Keratinocyte (primary cell): ENCODE measurements at regions not wholly inside any gene's neighbourhood (a gene's known extent, or its start where the extent isn't known, plus 50 kb on each side); places are given as distances from the start of the nearest gene placed in this dataset.
"Not testable (repeated sequence)": the region's sequence is repeated elsewhere in the genome, so short reads cannot be mapped to it uniquely, and the experiment has no call there.

Experiments used
- DNase-seq: peaks from one replicate; pipeline ENCODE4 v3.0.0-alpha.2; 2011; ENCODE audit warnings: low read depth, missing footprints, low spot score
- FAIRE-seq: peaks from 2 replicates; lab custom pipeline; 2011; peaks lifted over from hg19 to GRCh38; lab: Jason Lieb, UNC
- H2AFZ ChIP-seq: 2 replicates; pipeline ENCODE4 v1.6.0; 2012; ENCODE audit warnings: low read length, control low read depth, inconsistent platforms; ENCODE audit not compliant: control insufficient read depth
- H3K27ac ChIP-seq: 2 replicates; pipeline ENCODE4 v1.5.1; 2011; ENCODE audit warnings: low read length; ENCODE audit not compliant: control insufficient read depth, insufficient read depth
- H3K27me3 ChIP-seq: 3 replicates; pipeline ENCODE4 v1.6.0; 2011; ENCODE audit warnings: low read length; ENCODE audit not compliant: control insufficient read depth, insufficient read depth; ENCODE audit errors: extremely low read depth
- H3K36me3 ChIP-seq, 2 experiments: 2 replicates in 1 of 2; 3 replicates in 1 of 2; pipeline ENCODE4 v1.5.1; 2011; ENCODE audit warnings: low read length in 2 of 2, mild to moderate bottlenecking in 1 of 2; ENCODE audit not compliant: control insufficient read depth in 2 of 2, insufficient read depth in 2 of 2; ENCODE audit errors: extremely low read depth in 1 of 2
- H3K4me1 ChIP-seq: 3 replicates; pipeline ENCODE4 v1.5.1; 2011; ENCODE audit warnings: low read length; ENCODE audit not compliant: control insufficient read depth, insufficient read depth; ENCODE audit errors: extremely low read depth
- H3K4me2 ChIP-seq: 3 replicates; pipeline ENCODE4 v1.6.0; 2011; ENCODE audit warnings: low read depth, low read length; ENCODE audit not compliant: control insufficient read depth, insufficient read depth; ENCODE audit errors: extremely low read depth
- H3K4me3 ChIP-seq, 3 experiments: fragments of 200-600 bp in 1 of 3; sonication (generic) in 1 of 3; 2 replicates in 2 of 3; 3 replicates in 1 of 3; pipeline ENCODE4 v1.5.1; 2011 to 2016; ENCODE audit warnings: low read length in 3 of 3, mild to moderate bottlenecking in 3 of 3, control low read depth in 2 of 3, inconsistent platforms in 1 of 3, low read depth in 1 of 3, mixed read lengths in 1 of 3, mixed run types in 1 of 3, moderate library complexity in 1 of 3; ENCODE audit not compliant: control insufficient read depth in 2 of 3, insufficient read depth in 2 of 3; ENCODE audit errors: extremely low read depth in 1 of 3
- H3K79me2 ChIP-seq: 2 replicates; pipeline ENCODE4 v1.6.0; 2012; ENCODE audit warnings: low read length; ENCODE audit not compliant: control insufficient read depth, insufficient read depth
- H3K9ac ChIP-seq: 3 replicates; pipeline ENCODE4 v1.6.0; 2011; ENCODE audit warnings: low read length; ENCODE audit not compliant: control insufficient read depth, insufficient read depth; ENCODE audit errors: extremely low read depth
- H3K9me1 ChIP-seq: 3 replicates; pipeline ENCODE4 v1.6.0; 2011; ENCODE audit warnings: low read length; ENCODE audit not compliant: control insufficient read depth, insufficient read depth; ENCODE audit errors: extremely low read depth
- H3K9me3 ChIP-seq: 2 replicates; pipeline ENCODE4 v1.5.1; 2012; ENCODE audit warnings: low read depth, low read length; ENCODE audit not compliant: control insufficient read depth
- H4K20me1 ChIP-seq: 3 replicates; pipeline ENCODE4 v1.6.0; 2011; ENCODE audit warnings: low read length; ENCODE audit not compliant: control insufficient read depth, insufficient read depth; ENCODE audit errors: extremely low read depth
- CTCF ChIP-seq, 3 experiments: IDR thresholded peaks in 1 of 3; conservative IDR thresholded peaks in 1 of 3; optimal IDR thresholded peaks in 1 of 3; 2 replicates in 2 of 3; 3 replicates in 1 of 3; pipeline versions ENCODE3 to v1.5.1; 2011; ENCODE audit warnings: low read length in 3 of 3, mild to moderate bottlenecking in 3 of 3, moderate library complexity in 2 of 3, control low read depth in 1 of 3, inconsistent platforms in 1 of 3; ENCODE audit not compliant: insufficient read depth in 2 of 3; ENCODE audit errors: extremely low read depth in 1 of 3
- EZH2 ChIP-seq: IDR thresholded peaks from one replicate; pipeline ENCODE4 v1.6.1; 2012; ENCODE audit warnings: inconsistent platforms, mild to moderate bottlenecking, low read length, moderate library complexity
- dilution Hi-C: fragments of 300-500 bp; cut with MboI; formaldehyde crosslinking; loops from one replicate; pipeline ENCODE4 v1.7.0; 2020; ENCODE audit warnings: low sequenced_read_pairs; ENCODE audit not compliant: extremely low pct_ligation_motif_present

DNA sequence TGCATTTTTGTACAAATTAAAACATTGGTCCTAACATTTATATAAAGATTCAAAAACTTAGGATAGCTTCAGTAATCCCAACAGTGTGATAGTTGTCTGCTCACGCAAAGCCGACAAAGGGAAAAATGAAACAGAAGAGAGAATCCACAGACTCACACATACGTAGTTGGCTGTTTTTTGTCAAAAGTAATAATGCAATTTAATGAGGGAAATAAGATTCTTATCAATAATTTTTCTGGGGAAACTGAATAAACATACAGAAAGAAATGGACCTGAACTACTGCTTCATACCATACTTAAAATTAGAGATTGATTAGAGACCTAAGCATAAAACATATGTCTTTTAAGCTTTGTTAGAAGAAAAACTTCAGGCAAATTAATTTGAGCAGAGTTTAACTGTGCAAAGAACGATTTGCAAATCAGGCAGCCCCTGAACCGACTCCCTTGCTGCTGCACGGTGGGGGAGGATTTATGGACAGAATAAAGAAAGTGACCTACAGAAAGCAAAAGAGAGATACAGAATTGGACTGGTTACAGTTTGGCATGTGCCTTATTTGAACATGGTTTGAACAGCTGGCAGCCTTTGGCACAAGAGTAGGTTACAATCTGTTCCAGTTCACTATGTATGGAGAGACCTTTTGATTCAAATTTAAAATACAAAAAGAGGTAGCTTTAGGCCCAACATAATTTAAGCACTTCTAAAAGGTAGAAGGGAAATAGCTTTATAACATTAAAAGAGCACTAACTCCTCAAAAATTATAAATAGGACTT lies 64.9 kb upstream of the CTSV start:
- H3K4me2 ChIP-seq, H3K9me1 ChIP-seq, H3K9me3 ChIP-seq, H4K20me1 ChIP-seq, H3K4me3 ChIP-seq, H3K4me1 ChIP-seq, dilution Hi-C loops, H3K27me3 ChIP-seq, H3K79me2 ChIP-seq, H3K36me3 ChIP-seq, H3K9ac ChIP-seq, DNase-seq, H3K27ac ChIP-seq: not testable (repeated sequence)
- peak; percentile 70 for FAIRE-seq
- H2AFZ ChIP-seq, result peak overlapping the region; percentile 13

DNA sequence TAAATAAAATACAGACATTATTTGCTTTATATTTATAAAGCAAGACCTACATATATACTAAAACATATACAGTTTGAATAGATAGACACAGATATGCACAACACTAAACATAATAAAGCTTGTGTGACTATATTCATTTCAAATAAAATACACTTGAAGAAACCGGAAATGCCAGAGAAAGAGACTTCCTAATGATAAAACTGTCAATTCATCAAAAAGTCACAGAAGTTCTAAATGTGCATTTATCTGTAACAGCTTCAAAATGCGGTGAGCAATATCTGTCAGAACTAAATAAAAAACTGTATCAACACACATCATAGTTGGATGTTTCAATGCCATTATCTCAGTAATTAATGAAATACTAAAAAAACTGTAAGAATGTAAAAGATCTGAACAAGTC lies 60.6 kb upstream of the CTSV start:
- dilution Hi-C loops, H3K36me3 ChIP-seq, H3K79me2 ChIP-seq, H3K27me3 ChIP-seq, H3K9ac ChIP-seq, H3K9me1 ChIP-seq, H3K4me3 ChIP-seq, H3K4me1 ChIP-seq, H3K9me3 ChIP-seq, FAIRE-seq, H3K27ac ChIP-seq, H2AFZ ChIP-seq, DNase-seq, H4K20me1 ChIP-seq, H3K4me2 ChIP-seq: not testable (repeated sequence)

DNA sequence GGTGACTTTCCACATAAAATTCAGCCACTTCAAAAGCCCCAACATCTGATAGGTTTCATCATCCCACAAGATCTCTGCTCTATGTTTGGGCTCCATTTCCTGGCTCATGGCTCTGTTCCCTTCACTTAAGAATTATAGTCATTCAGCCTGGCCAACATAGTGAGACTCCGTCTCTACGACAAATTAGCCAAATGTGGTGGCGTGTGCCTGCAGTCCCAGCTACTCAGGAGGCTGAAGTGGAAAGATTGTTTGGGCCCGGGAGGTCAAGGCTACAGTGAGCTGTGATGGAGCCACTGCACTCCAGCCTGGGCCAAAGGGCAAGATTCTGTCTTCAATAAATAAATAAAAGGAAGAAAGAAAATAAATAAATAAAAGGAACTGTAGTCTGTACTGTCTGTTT lies 57.9 kb upstream of the CTSV start:
- Histone ChIP-seq H3K4me1 (no peaks in the 10 kb centered on the region), H3K4me2 (no peak overlapping the region), H3K9me1 (no peaks in the 10 kb centered on the region), H2AFZ (no peak overlapping the region), H3K4me3 (no peak overlapping the region), H4K20me1 (no peaks in the 10 kb centered on the region), H3K79me2 (no peaks in the 10 kb centered on the region), H3K27ac (no peak overlapping the region), H3K9me3 (no peaks in the 10 kb centered on the region), H3K36me3 (no peaks in the 10 kb centered on the region), H3K27me3 (no peaks in the 10 kb centered on the region), H3K9ac (no peak overlapping the region)
- no peak for FAIRE-seq
- DNase-seq, result no peak
- dilution Hi-C loops, result no loop called here
- no peak for TF ChIP-seq CTCF (optimal IDR thresholded peaks at IDR 0.05 in 1 of 3, IDR thresholded peaks at IDR 0.05 in 1 of 3, conservative IDR thresholded peaks at IDR 0.05 in 1 of 3; ENCODE audit: extremely low read depth in 1 of 3, insufficient read depth in 2 of 3, low read length in 3 of 3)
- TF ChIP-seq EZH2, result no peak

DNA sequence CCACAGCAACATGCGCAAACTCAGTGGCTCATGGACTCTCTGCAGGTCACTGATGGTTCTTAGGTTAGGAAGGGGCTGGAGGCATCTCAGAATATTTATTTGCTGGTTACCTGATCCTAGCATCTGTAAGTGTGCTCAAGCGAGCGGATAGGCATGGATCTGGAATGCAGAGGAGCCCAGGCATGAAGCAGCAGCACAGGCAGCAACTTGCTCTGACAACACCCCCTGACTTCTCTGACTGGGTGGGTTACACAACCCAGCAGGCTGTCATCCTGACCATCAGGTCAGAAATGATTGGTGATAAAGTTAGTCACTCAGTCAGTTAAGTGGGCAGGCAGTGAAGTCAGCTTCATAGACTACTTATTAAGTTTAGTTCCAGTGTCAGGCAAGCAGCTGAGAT lies 50.4 kb upstream of the CTSV start:
- H3K4me1 ChIP-seq, result peaks cover 24% of the 10 kb centered on the region
- H3K27me3 ChIP-seq, H3K36me3 ChIP-seq, H3K4me3 ChIP-seq, H4K20me1 ChIP-seq, H3K9ac ChIP-seq, H3K79me2 ChIP-seq, dilution Hi-C loops, H3K9me1 ChIP-seq, H3K9me3 ChIP-seq: not testable (repeated sequence)
- peak overlapping the region; percentile 62 for H2AFZ ChIP-seq
- H3K4me2 ChIP-seq, result peak overlapping the region; percentile 66
- FAIRE-seq (peak; percentile 100), DNase-seq (peak; percentile 67)
- peak overlapping the region; percentile 67 for H3K27ac ChIP-seq
